Small intestine (tissue), 7 donors: ENCODE measurements at regions not wholly inside any gene's neighbourhood (a gene's known extent, or its start where the extent isn't known, plus 50 kb on each side); places are given as distances from the start of the nearest gene placed in this dataset.
"Not testable (repeated sequence)": the region's sequence is repeated elsewhere in the genome, so short reads cannot be mapped to it uniquely, and the experiment has no call there.

Experiments
- DNase-seq, 2 donors: peaks; one replicate each; pipeline versions ENCODE4 v3.0.0 to v3.0.0-alpha.2; 2013
- FAIRE-seq: peaks from 2 replicates; lab custom pipeline; 2012; peaks lifted over from hg19 to GRCh38; lab: Jason Lieb, UNC
- H3K27ac ChIP-seq, 3 donors: one replicate each; pipeline ENCODE4 v1.5.1; 2013; ENCODE audit warnings: low read length in 2 of 3, mild to moderate bottlenecking in 2 of 3, control low read depth in 1 of 3, inconsistent platforms in 1 of 3, low read depth in 1 of 3, moderate library complexity in 1 of 3
- H3K27me3 ChIP-seq, 3 donors: one replicate each; pipeline ENCODE4 v1.6.1; 2013; ENCODE audit warnings: low read length in 3 of 3, inconsistent platforms in 1 of 3; ENCODE audit not compliant: control insufficient read depth in 3 of 3, insufficient read depth in 3 of 3
- H3K36me3 ChIP-seq, 3 donors: one replicate each; pipeline ENCODE4 v1.6.1; 2013; ENCODE audit warnings: low read length in 3 of 3, inconsistent platforms in 1 of 3, low read depth in 1 of 3, mild to moderate bottlenecking in 1 of 3, moderate library complexity in 1 of 3; ENCODE audit not compliant: control insufficient read depth in 3 of 3, insufficient read depth in 2 of 3
- H3K4me1 ChIP-seq, 3 donors: one replicate each; pipeline ENCODE4 v1.6.1; 2013; ENCODE audit warnings: low read length in 2 of 3, inconsistent platforms in 1 of 3, low read depth in 1 of 3, mild to moderate bottlenecking in 1 of 3, moderate library complexity in 1 of 3; ENCODE audit not compliant: control insufficient read depth in 3 of 3, insufficient read depth in 2 of 3
- H3K4me3 ChIP-seq, 3 donors: one replicate each; pipeline ENCODE4 v1.5.1; 2013; ENCODE audit warnings: low read length in 3 of 3, control low read depth in 1 of 3, inconsistent platforms in 1 of 3, low read depth in 1 of 3, mild to moderate bottlenecking in 1 of 3, moderate library complexity in 1 of 3
- H3K9me3 ChIP-seq, 2 donors: one replicate each; pipeline ENCODE4 v1.6.1; 2013; ENCODE audit warnings: low read depth in 1 of 2, low read length in 1 of 2; ENCODE audit not compliant: control insufficient read depth in 2 of 2, insufficient read depth in 1 of 2
- WGBS, 3 donors: extraction: QIAGEN DNeasy Blood & Tissue Kit; methylation state at CpG; one replicate each; pipeline ENCODE4 v1.1.7; 2013; 5-methylcytosine and 5-hydroxymethylcytosine counted together
- donor health status: healthy with polysubstance abuse.
- donor health status: control.
- donor health status: control.
- donor health status: Bipolar disorder and iron deficiency.
- donor health status: healthy.

DNA sequence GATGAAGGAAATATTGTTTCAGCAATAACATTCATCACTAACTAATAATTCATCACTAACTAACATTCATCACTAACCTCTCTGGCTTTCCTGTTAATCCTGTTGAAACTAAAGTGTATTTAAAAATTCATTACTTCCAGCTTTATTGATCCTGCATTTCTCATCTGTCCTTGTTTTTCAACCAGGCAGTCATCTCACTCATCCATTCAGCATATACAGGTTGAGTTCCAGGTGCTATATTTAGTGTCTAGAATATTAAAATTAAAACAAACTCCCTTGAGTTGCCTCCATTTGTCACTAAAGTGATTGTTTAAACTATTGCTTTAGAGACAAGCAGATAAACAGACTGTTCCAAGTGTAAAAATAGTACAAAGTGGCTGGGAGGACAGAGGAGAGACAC, 58.1 kb downstream of the ATXN7L3B start:
- Histone ChIP-seq H3K27ac (no peak overlapping the region), H3K27me3 (no peaks in the 10 kb centered on the region), H3K36me3 (no peaks in the 10 kb centered on the region), H3K9me3 (peaks cover 0 to 9% of the 10 kb centered on the region in 2 donors), H3K4me3 (no peak overlapping the region), H3K4me1 (no peaks in the 10 kb centered on the region)
- FAIRE-seq (no peak), DNase-seq (no peak)

DNA sequence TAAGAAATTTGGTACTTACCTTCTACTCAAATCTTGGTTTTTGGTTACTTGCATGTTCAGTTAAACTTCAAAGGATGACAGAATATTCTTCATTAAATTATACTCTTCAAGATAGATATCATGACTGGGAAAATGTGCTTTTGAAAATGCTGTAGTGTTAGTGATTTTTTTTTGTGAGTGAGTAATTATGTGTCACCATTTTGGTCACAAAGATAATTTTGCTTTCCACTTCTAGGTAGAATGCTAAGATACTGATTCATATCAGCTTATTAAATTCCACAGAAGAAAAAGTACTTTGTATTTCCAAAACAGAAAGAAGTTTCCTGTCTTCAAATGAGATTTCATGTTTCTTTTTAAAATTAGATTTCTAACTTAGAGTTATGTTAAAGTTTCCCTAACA, 61.2 kb downstream of the ATXN7L3B start:
- Histone ChIP-seq H3K9me3 (peaks cover 0 to 9% of the 10 kb centered on the region in 2 donors), H3K4me1 (no peaks in the 10 kb centered on the region), H3K27me3 (no peaks in the 10 kb centered on the region), H3K36me3 (no peaks in the 10 kb centered on the region), H3K27ac (no peak overlapping the region), H3K4me3 (no peak overlapping the region)
- DNase-seq (no peak), FAIRE-seq (no peak)

GRCh38 chr12:74599932-74600331, 62.3 kb downstream of the ATXN7L3B start:
- Histone ChIP-seq H3K27me3 (no peaks in the 10 kb centered on the region), H3K36me3 (no peaks in the 10 kb centered on the region), H3K4me1 (no peaks in the 10 kb centered on the region), H3K9me3 (peaks cover 0 to 9% of the 10 kb centered on the region in 2 donors), H3K27ac (no peak overlapping the region), H3K4me3 (no peak overlapping the region)
- FAIRE-seq (no peak), DNase-seq (no peak)
- 32 to 48% (median 44%) methylated on average over 1 of the region's 1 CpG for WGBS, 3 donors

GRCh38 chr12:74600817-74601216, 63.2 kb downstream of the ATXN7L3B start:
- H3K27me3 ChIP-seq, FAIRE-seq, H3K27ac ChIP-seq, H3K9me3 ChIP-seq, DNase-seq, H3K36me3 ChIP-seq, H3K4me1 ChIP-seq, H3K4me3 ChIP-seq: not testable (repeated sequence)

- Histone ChIP-seq H3K4me3 (no peak overlapping the region), H3K27me3 (no peaks in the 10 kb centered on the region), H3K9me3 (peaks cover 0 to 9% of the 10 kb centered on the region in 2 donors), H3K27ac (no peak overlapping the region), H3K4me1 (no peaks in the 10 kb centered on the region), H3K36me3 (no peaks in the 10 kb centered on the region)
- DNase-seq (no peak), FAIRE-seq (no peak)
- 54 to 75% (median 60%) methylated on average over 2 of the region's 2 CpGs for WGBS, 3 donors
Measured at GRCh38 chr12:74602881-74603672, 65.4 kb downstream of the ATXN7L3B start.

DNA sequence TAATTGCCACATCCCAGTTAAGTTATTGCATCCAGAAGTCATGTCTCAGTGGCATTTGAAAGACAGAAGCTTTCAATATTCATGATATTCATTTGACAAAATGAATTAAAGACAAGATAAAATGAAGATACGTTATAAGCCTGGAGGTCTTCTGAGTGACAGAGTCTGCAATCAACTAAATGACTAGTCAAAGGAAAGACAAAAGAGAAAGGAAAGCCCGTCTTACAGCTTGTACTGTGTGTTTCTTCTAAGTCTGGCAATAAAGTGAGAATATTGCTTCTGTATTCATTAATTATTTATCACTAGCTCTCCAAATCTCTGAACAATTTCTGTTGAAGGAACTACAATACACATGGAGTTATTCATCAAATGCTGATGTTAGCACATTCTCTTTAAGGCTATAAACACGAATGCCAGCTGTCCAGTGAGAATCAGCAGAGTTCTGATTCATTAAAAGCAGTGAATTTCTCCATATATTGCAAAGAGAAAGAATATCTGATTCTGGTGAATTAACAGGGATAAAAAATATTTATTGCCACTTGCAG, 70.7 kb downstream of the ATXN7L3B start:
- no peak overlapping the region for H3K4me3 ChIP-seq
- no peaks in the 10 kb centered on the region for H3K27me3 ChIP-seq
- H3K27ac ChIP-seq, result no peak overlapping the region
- H3K36me3 ChIP-seq, result no peaks in the 10 kb centered on the region
- no peak for DNase-seq
- FAIRE-seq, result no peak
- 38 to 49% (median 47%) methylated on average over 3 of the region's 3 CpGs for WGBS, 3 donors
- H3K4me1 ChIP-seq, result no peaks in the 10 kb centered on the region
- no peaks in the 10 kb centered on the region for H3K9me3 ChIP-seq

- DNase-seq, result no peak
- no peaks in the 10 kb centered on the region for H3K27me3 ChIP-seq
- FAIRE-seq, result no peak
- 64 to 69% (median 67%) methylated on average over 3 of the region's 3 CpGs for WGBS, 3 donors
- no peaks in the 10 kb centered on the region for H3K9me3 ChIP-seq
- H3K27ac ChIP-seq, result no peak overlapping the region
- no peaks in the 10 kb centered on the region for H3K36me3 ChIP-seq
- H3K4me3 ChIP-seq, result no peak overlapping the region
- H3K4me1 ChIP-seq, result no peaks in the 10 kb centered on the region
Measured at GRCh38 chr12:74610711-74611110, 73.1 kb downstream of the ATXN7L3B start.

- FAIRE-seq, result no peak
- Histone ChIP-seq H3K36me3 (no peaks in the 10 kb centered on the region), H3K27me3 (no peaks in the 10 kb centered on the region), H3K4me3 (no peak overlapping the region), H3K4me1 (no peaks in the 10 kb centered on the region), H3K9me3 (no peaks in the 10 kb centered on the region), H3K27ac (no peak overlapping the region)
- no peak for DNase-seq
Measured at GRCh38 chr12:74614426-74614825, 76.8 kb downstream of the ATXN7L3B start.

DNA sequence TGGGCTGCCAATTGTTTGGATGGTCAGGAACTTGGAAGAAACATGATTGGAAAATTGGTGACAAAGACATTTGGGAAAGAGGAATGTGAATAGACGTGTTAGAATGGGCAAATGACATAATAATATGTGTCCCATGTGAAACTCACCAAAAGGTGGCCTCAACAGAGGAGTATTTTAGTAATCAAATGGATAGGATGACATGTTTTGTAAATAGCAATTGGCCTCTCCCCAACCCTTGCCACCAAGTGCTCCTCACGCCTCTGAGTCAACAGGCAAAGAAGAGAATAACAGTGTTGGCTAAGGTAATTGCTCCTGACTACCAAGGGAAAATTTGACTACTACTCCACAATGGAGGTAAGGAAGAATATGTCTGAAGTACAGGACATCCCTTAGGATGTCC, 81.4 kb downstream of the ATXN7L3B start:
- no peaks in the 10 kb centered on the region for H3K36me3 ChIP-seq
- H3K27me3 ChIP-seq, result no peaks in the 10 kb centered on the region
- no peak overlapping the region for H3K27ac ChIP-seq
- FAIRE-seq (no peak), DNase-seq (peak in 1 of 2 donors; percentile 8)
- 54 to 73% (median 69%) methylated on average over 2 of the region's 2 CpGs for WGBS, 3 donors
- peaks cover 0 to 3% (median 0%) of the 10 kb centered on the region in 3 donors for H3K4me1 ChIP-seq
- no peak overlapping the region for H3K4me3 ChIP-seq
- no peaks in the 10 kb centered on the region for H3K9me3 ChIP-seq
